ENCODE measurements at regions not wholly inside any gene's neighbourhood (a gene's known extent, or its start where the extent isn't known, plus 50 kb on each side); places are given as distances from the start of the nearest gene placed in this dataset.

DNA sequence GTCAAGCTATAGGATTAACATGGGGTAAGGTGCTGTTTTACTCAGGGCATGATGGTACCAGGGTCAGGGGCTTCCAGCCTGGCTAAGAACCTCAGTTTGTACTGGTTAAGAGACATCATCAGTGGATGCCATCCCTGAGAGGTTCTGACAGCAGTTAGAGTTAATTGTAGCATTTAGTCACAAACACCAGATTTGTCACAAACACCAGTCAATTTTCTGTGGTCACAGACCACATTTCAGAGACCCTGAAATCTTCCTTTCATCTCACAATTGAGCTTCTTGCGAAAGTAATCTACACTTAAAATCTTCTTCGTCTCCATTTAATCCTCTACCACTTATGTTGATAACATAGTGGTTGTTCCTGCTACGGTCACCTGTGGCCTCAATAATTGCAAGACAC lies 143.0 kb upstream of the EGLN3 start (continued):
- no peak for TF ChIP-seq CEBPB (IDR thresholded peaks at IDR 0.05; ENCODE audit: low read depth)
- no peak for TF ChIP-seq EZH2phosphoT487 (IDR thresholded peaks at IDR 0.05; ENCODE audit: borderline replicate concordance)
- no peak for TF ChIP-seq ZBTB33 (IDR thresholded peaks at IDR 0.05; ENCODE audit: extremely low read depth, insufficient replicate concordance, low read length)

GRCh38 chr14:34090451-34090850 lies 139.6 kb upstream of the EGLN3 start:
- POLR2A ChIA-PET: no interaction called here
- intact Hi-C loops (cut with micrococcal nuclease): loop anchor here (10.0 kb wide), 1 partner anchor 416 kb away; no protein-coding TSS in a partner anchor

More at GRCh38 chr14:34090451-34090850, 139.6 kb upstream of the EGLN3 start:
- TF ChIP-seq RAD21 (IDR thresholded peaks at IDR 0.05; ENCODE audit: low read depth) (no peak), YY1 (IDR thresholded peaks at IDR 0.05; ENCODE audit: extremely low read depth, insufficient replicate concordance, low read depth, low read length) (no peak), ELF1 (IDR thresholded peaks at IDR 0.05; ENCODE audit: borderline replicate concordance, low read depth) (no peak), TCF7L2 (IDR thresholded peaks at IDR 0.05; ENCODE audit: borderline replicate concordance, extremely low read depth, insufficient read depth, insufficient read length) (no peak), ZFX (IDR thresholded peaks at IDR 0.05) (no peak), ZBTB33 (IDR thresholded peaks at IDR 0.05; ENCODE audit: extremely low read depth, insufficient replicate concordance, low read length) (no peak), REST (IDR thresholded peaks at IDR 0.05; ENCODE audit: low read depth) (no peak), FOSL1 (IDR thresholded peaks at IDR 0.05; ENCODE audit: low read depth) (no peak), EZH2 (IDR thresholded peaks at IDR 0.05) (no peak)
- TF ChIP-seq, protein P1, sequence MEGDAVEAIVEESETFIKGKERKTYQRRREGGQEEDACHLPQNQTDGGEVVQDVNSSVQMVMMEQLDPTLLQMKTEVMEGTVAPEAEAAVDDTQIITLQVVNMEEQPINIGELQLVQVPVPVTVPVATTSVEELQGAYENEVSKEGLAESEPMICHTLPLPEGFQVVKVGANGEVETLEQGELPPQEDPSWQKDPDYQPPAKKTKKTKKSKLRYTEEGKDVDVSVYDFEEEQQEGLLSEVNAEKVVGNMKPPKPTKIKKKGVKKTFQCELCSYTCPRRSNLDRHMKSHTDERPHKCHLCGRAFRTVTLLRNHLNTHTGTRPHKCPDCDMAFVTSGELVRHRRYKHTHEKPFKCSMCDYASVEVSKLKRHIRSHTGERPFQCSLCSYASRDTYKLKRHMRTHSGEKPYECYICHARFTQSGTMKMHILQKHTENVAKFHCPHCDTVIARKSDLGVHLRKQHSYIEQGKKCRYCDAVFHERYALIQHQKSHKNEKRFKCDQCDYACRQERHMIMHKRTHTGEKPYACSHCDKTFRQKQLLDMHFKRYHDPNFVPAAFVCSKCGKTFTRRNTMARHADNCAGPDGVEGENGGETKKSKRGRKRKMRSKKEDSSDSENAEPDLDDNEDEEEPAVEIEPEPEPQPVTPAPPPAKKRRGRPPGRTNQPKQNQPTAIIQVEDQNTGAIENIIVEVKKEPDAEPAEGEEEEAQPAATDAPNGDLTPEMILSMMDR (IDR thresholded peaks at IDR 0.05 in 2 of 3, conservative IDR thresholded peaks at IDR 0.05 in 1 of 3; ENCODE audit: borderline replicate concordance in 1 of 3, insufficient read depth in 1 of 3, low read depth in 2 of 3, low read length in 2 of 3): no peak
- Histone ChIP-seq H3K9me2 (ENCODE audit: insufficient read depth) (no peaks in the 10 kb centered on the region), H3K4me2 (ENCODE audit: low read length) (no peak overlapping the region), H3K27ac (ENCODE audit: low read depth, low read length) (no peak overlapping the region), H3K4me3 (replicated peaks in 1 of 2; ENCODE audit: low read depth in 1 of 2, low read length in 2 of 2) (no peak overlapping the region), H2AFZ (ENCODE audit: low read depth, low read length, poor library complexity, severe bottlenecking) (no peak overlapping the region), H3K9ac (ENCODE audit: low read length) (no peak overlapping the region), H3K4me1 (ENCODE audit: control insufficient read depth in 1 of 2, insufficient read depth in 2 of 2, low read length in 2 of 2) (peaks cover 1 to 4% of the 10 kb centered on the region in 2 experiments; a peak in 3 of 4 replicates), H3K9me3 (ENCODE audit: control insufficient read depth in 1 of 2, insufficient read depth in 1 of 2, low read depth in 1 of 2, low read length in 2 of 2) (no peaks in the 10 kb centered on the region), H3K79me2 (ENCODE audit: insufficient read depth, low read length) (no peaks in the 10 kb centered on the region), H3K27me3 (ENCODE audit: insufficient read depth, low read length) (no peaks in the 10 kb centered on the region), H4K20me1 (ENCODE audit: insufficient read depth) (no peaks in the 10 kb centered on the region), H3K36me3 (ENCODE audit: control insufficient read depth in 1 of 2, insufficient read depth in 2 of 2, low read length in 2 of 2) (no peaks in the 10 kb centered on the region)
- ChIA-PET RAD21 (ENCODE audit: low non-redundant PET in 1 of 2, low total read pairs in 2 of 2, uncharacterized antibody in 2 of 2, unreplicated experiment in 2 of 2) (no interaction called here), CTCF (no interaction called here)
- no TSS peak for BruUV-seq (replicated peaks)
- DNase-seq (ENCODE audit: low read depth, low spot score) (no peak), ATAC-seq (no peak)

Measured in HCT116 (cell line).